Naive thymus-derived CD4-positive, alpha-beta T cell (primary cell): ENCODE measurements at regions not wholly inside any gene's neighbourhood (a gene's known extent, or its start where the extent isn't known, plus 50 kb on each side); places are given as distances from the start of the nearest gene placed in this dataset.
"Not testable (repeated sequence)": the region's sequence is repeated elsewhere in the genome, so short reads cannot be mapped to it uniquely, and the experiment has no call there.

Experiments
- ATAC-seq: fragments of 150-1000 bp; cut with Tn5 transposase; 2 replicates; pipeline ENCODE4 v1.10.0; 2021; ENCODE audit warnings: mild to moderate bottlenecking, moderate library complexity
- CTCF ChIA-PET: fragments of 350-600 bp; sonication (Branson Sonifier 250); formaldehyde crosslinking; loops from one replicate; lab custom pipeline; 2021; ENCODE audit warnings: antibody characterized with exemption; lab: Charles Lee
- POLR2A ChIA-PET: fragments of 350-600 bp; sonication (Branson Sonifier 250); formaldehyde crosslinking; loops from one replicate; lab custom pipeline; 2021; ENCODE audit warnings: antibody characterized with exemption, inconsistent platforms; lab: Charles Lee
- DNase-seq, 9 donors: peaks; one replicate each; pipeline versions ENCODE4 v3.0.0 to v3.0.0-alpha.2; 2020 to 2022; ENCODE audit warnings: mixed read lengths in 1 of 9
- H3K27ac ChIP-seq: one replicate; pipeline ENCODE4 v1.7.0; 2013; ENCODE audit warnings: mild to moderate bottlenecking, low read depth, low read length, moderate library complexity
- H3K27me3 ChIP-seq, 2 donors: one replicate each; pipeline ENCODE4 v1.7.0; 2013; ENCODE audit warnings: low read length in 2 of 2, mild to moderate bottlenecking in 2 of 2, moderate library complexity in 2 of 2; ENCODE audit not compliant: control insufficient read depth in 2 of 2, insufficient read depth in 2 of 2
- H3K36me3 ChIP-seq, 3 experiments: 1 replicate in 2 of 3; 2 replicates in 1 of 3; pipeline ENCODE4 v1.7.0; 2013; ENCODE audit warnings: low read length in 3 of 3, mild to moderate bottlenecking in 3 of 3, moderate library complexity in 1 of 3; ENCODE audit not compliant: insufficient read depth in 3 of 3, control insufficient read depth in 2 of 3
- H3K4me1 ChIP-seq, 2 donors: one replicate each; pipeline ENCODE4 v1.7.0; 2013; ENCODE audit warnings: low read length in 2 of 2, mild to moderate bottlenecking in 2 of 2, moderate library complexity in 1 of 2; ENCODE audit not compliant: control insufficient read depth in 2 of 2, insufficient read depth in 2 of 2
- H3K4me3 ChIP-seq: 2 replicates; pipeline ENCODE4 v1.7.0; 2013; ENCODE audit warnings: mild to moderate bottlenecking, low read length
- H3K9me3 ChIP-seq, 3 experiments: 1 replicate in 2 of 3; 2 replicates in 1 of 3; pipeline ENCODE4 v1.7.0; 2013; ENCODE audit warnings: low read length in 3 of 3; ENCODE audit not compliant: control insufficient read depth in 2 of 3
- H3K27ac Mint-ChIP-seq, 9 donors: one replicate each; pipeline ENCODE4 v1.8.0; 2020 to 2022; ENCODE audit warnings: mixed read lengths in 9 of 9, mild to moderate bottlenecking in 8 of 9, moderate library complexity in 5 of 9, inconsistent platforms in 2 of 9
- H3K27me3 Mint-ChIP-seq, 5 donors: one replicate each; pipeline ENCODE4 v1.8.0; 2021 to 2022; ENCODE audit warnings: mixed read lengths in 5 of 5, mild to moderate bottlenecking in 1 of 5
- H3K36me3 Mint-ChIP-seq, 5 donors: one replicate each; pipeline ENCODE4 v1.8.0; 2020 to 2022; ENCODE audit warnings: mixed read lengths in 5 of 5, mild to moderate bottlenecking in 3 of 5, inconsistent platforms in 1 of 5
- H3K4me1 Mint-ChIP-seq, 7 donors: one replicate each; pipeline ENCODE4 v1.8.0; 2020 to 2022; ENCODE audit warnings: mixed read lengths in 7 of 7, mild to moderate bottlenecking in 3 of 7, inconsistent platforms in 1 of 7
- H3K4me3 Mint-ChIP-seq, 10 donors: one replicate each; pipeline ENCODE4 v1.8.0; 2020 to 2022; ENCODE audit warnings: mild to moderate bottlenecking in 10 of 10, mixed read lengths in 10 of 10, moderate library complexity in 6 of 10, inconsistent platforms in 2 of 10
- H3K9me3 Mint-ChIP-seq, 11 donors: one replicate each; pipeline ENCODE4 v1.8.0; 2020 to 2022; ENCODE audit warnings: mixed read lengths in 11 of 11, mild to moderate bottlenecking in 4 of 11, inconsistent platforms in 1 of 11, moderate library complexity in 1 of 11
- intact Hi-C, 2 donors: fragments of 100-400 bp; cut with micrococcal nuclease; formaldehyde crosslinking; loops; one replicate each; pipeline ENCODE4 v1.15.1; 2023

GRCh38 chr18:35876243-35876642 lies 96.2 kb upstream of the RMP24 start:
- intact Hi-C loops, result no loop called here
- CTCF ChIA-PET, result no interaction called here
- no peak overlapping the region for H3K27ac Mint-ChIP-seq

GRCh38 chr18:35880788-35881455 lies 91.6 kb upstream of the RMP24 start:
- H3K4me3 ChIP-seq, result no peak overlapping the region
- H3K27me3 Mint-ChIP-seq, result peaks cover 0 to 15% (median 5%) of the 10 kb centered on the region in 5 donors
- peaks cover 0 to 2% (median 0%) of the 10 kb centered on the region in 11 donors for H3K9me3 Mint-ChIP-seq
- intact Hi-C loops, result no loop called here
- no peaks in the 10 kb centered on the region for H3K4me1 ChIP-seq
- H3K4me1 Mint-ChIP-seq, result no peaks in the 10 kb centered on the region
- ATAC-seq, result no peak
- POLR2A ChIA-PET, result no interaction called here
- no peak overlapping the region for H3K27ac Mint-ChIP-seq
- H3K36me3 ChIP-seq, result no peaks in the 10 kb centered on the region
- no peak overlapping the region for H3K4me3 Mint-ChIP-seq
- no peak for DNase-seq
- no peaks in the 10 kb centered on the region for H3K36me3 Mint-ChIP-seq
- no peaks in the 10 kb centered on the region for H3K27me3 ChIP-seq
- H3K9me3 ChIP-seq, result no peaks in the 10 kb centered on the region
- CTCF ChIA-PET, result no interaction called here
- no peak overlapping the region for H3K27ac ChIP-seq

More at GRCh38 chr18:35876243-35876642, 96.2 kb upstream of the RMP24 start:
- H3K9me3 ChIP-seq, result peaks cover 0 to 6% (median 0%) of the 10 kb centered on the region in 3 experiments
- Mint-ChIP-seq H3K4me3 (no peak overlapping the region), H3K9me3 (peaks cover 0 to 21% (median 0%) of the 10 kb centered on the region in 11 donors), H3K27me3 (peaks cover 5 to 13% (median 10%) of the 10 kb centered on the region in 5 donors), H3K36me3 (peaks cover 0 to 10% (median 0%) of the 10 kb centered on the region in 5 donors), H3K4me1 (no peaks in the 10 kb centered on the region)
- ATAC-seq, result no peak
- H3K27me3 ChIP-seq, result no peaks in the 10 kb centered on the region
- H3K36me3 ChIP-seq, result no peaks in the 10 kb centered on the region
- H3K27ac ChIP-seq, result no peak overlapping the region
- DNase-seq, result no peak
- H3K4me3 ChIP-seq, result no peak overlapping the region
- no peaks in the 10 kb centered on the region for H3K4me1 ChIP-seq
- POLR2A ChIA-PET, result no interaction called here

- H3K36me3 ChIP-seq, result no peaks in the 10 kb centered on the region
- Mint-ChIP-seq H3K4me1 (peaks cover 0 to 1% (median 0%) of the 10 kb centered on the region in 7 donors), H3K36me3 (peaks cover 0 to 10% (median 0%) of the 10 kb centered on the region in 5 donors), H3K9me3 (peaks cover 3 to 22% (median 11%) of the 10 kb centered on the region in 11 donors), H3K4me3 (no peak overlapping the region), H3K27ac (no peak overlapping the region), H3K27me3 (peaks cover 5 to 29% (median 20%) of the 10 kb centered on the region in 5 donors)
- no peaks in the 10 kb centered on the region for H3K4me1 ChIP-seq
- no peak for ATAC-seq
- H3K9me3 ChIP-seq, result no peaks in the 10 kb centered on the region
- ChIA-PET POLR2A (no interaction called here), CTCF (no interaction called here)
- intact Hi-C loops, result no loop called here
- DNase-seq, result no peak
- H3K27me3 ChIP-seq, result no peaks in the 10 kb centered on the region
- H3K27ac ChIP-seq, result no peak overlapping the region
- H3K4me3 ChIP-seq, result no peak overlapping the region
Observed at GRCh38 chr18:35888329-35888728, 84.2 kb upstream of the RMP24 start.

- Histone ChIP-seq H3K4me1 (no peaks in the 10 kb centered on the region), H3K4me3 (no peak overlapping the region), H3K27me3 (no peaks in the 10 kb centered on the region), H3K36me3 (no peaks in the 10 kb centered on the region), H3K9me3 (no peaks in the 10 kb centered on the region), H3K27ac (no peak overlapping the region)
- ChIA-PET CTCF (no interaction called here), POLR2A (no interaction called here)
- H3K27me3 Mint-ChIP-seq, result peaks cover 5 to 30% (median 20%) of the 10 kb centered on the region in 5 donors
- DNase-seq (no peak), ATAC-seq (no peak)
- no peak overlapping the region for H3K27ac Mint-ChIP-seq
- peaks cover 0 to 1% (median 0%) of the 10 kb centered on the region in 7 donors for H3K4me1 Mint-ChIP-seq
- no peak overlapping the region for H3K4me3 Mint-ChIP-seq
- intact Hi-C loops, result no loop called here
- peaks cover 3 to 24% (median 11%) of the 10 kb centered on the region in 11 donors for H3K9me3 Mint-ChIP-seq
- peaks cover 0 to 10% (median 0%) of the 10 kb centered on the region in 5 donors for H3K36me3 Mint-ChIP-seq
Observed at GRCh38 chr18:35889677-35890076, 82.8 kb upstream of the RMP24 start.

- no peak overlapping the region for H3K4me3 Mint-ChIP-seq
- no peak overlapping the region for H3K27ac Mint-ChIP-seq
- H3K36me3 ChIP-seq, result no peaks in the 10 kb centered on the region
- no peak overlapping the region for H3K27ac ChIP-seq
- H3K4me1 Mint-ChIP-seq, result peaks cover 0 to 1% (median 0%) of the 10 kb centered on the region in 7 donors
- ATAC-seq (no peak), DNase-seq (no peak)
- H3K9me3 Mint-ChIP-seq, result peaks cover 3 to 24% (median 11%) of the 10 kb centered on the region in 11 donors
- peaks cover 0 to 10% (median 0%) of the 10 kb centered on the region in 5 donors for H3K36me3 Mint-ChIP-seq
- peaks cover 5 to 30% (median 20%) of the 10 kb centered on the region in 5 donors for H3K27me3 Mint-ChIP-seq
- POLR2A ChIA-PET, result no interaction called here
- no peaks in the 10 kb centered on the region for H3K4me1 ChIP-seq
- CTCF ChIA-PET, result no interaction called here
- no peaks in the 10 kb centered on the region for H3K27me3 ChIP-seq
- H3K9me3 ChIP-seq, result no peaks in the 10 kb centered on the region
- no peak overlapping the region for H3K4me3 ChIP-seq
- intact Hi-C loops, result no loop called here
Observed at GRCh38 chr18:35890323-35890722, 82.2 kb upstream of the RMP24 start.

- Histone ChIP-seq H3K9me3 (no peaks in the 10 kb centered on the region), H3K4me1 (no peaks in the 10 kb centered on the region), H3K27me3 (no peaks in the 10 kb centered on the region), H3K4me3 (no peak overlapping the region), H3K27ac (no peak overlapping the region), H3K36me3 (no peaks in the 10 kb centered on the region)
- intact Hi-C loops, result no loop called here
- ChIA-PET POLR2A (no interaction called here), CTCF (no interaction called here)
- no peak overlapping the region for H3K27ac Mint-ChIP-seq
- H3K4me1 Mint-ChIP-seq, result peaks cover 0 to 5% (median 0%) of the 10 kb centered on the region in 7 donors
- peaks cover 3 to 25% (median 15%) of the 10 kb centered on the region in 11 donors for H3K9me3 Mint-ChIP-seq
- DNase-seq (no peak), ATAC-seq (no peak)
- no peak overlapping the region for H3K4me3 Mint-ChIP-seq
- peaks cover 6 to 27% (median 15%) of the 10 kb centered on the region in 5 donors for H3K27me3 Mint-ChIP-seq
- H3K36me3 Mint-ChIP-seq, result peaks cover 0 to 10% (median 0%) of the 10 kb centered on the region in 5 donors
Observed at GRCh38 chr18:35892118-35892517, 80.4 kb upstream of the RMP24 start.

- H3K9me3 ChIP-seq, H3K36me3 ChIP-seq, intact Hi-C loops, POLR2A ChIA-PET, H3K4me3 ChIP-seq, H3K4me1 ChIP-seq, CTCF ChIA-PET, DNase-seq, H3K27ac Mint-ChIP-seq, ATAC-seq, H3K36me3 Mint-ChIP-seq, H3K27me3 ChIP-seq, H3K27ac ChIP-seq: not testable (repeated sequence)
- Mint-ChIP-seq H3K9me3 (peaks cover 0 to 27% (median 10%) of the 10 kb centered on the region in 11 donors), H3K27me3 (peaks cover 0 to 29% (median 8%) of the 10 kb centered on the region in 5 donors), H3K4me3 (peak overlapping the region in 1 of 10 donors; percentile 38), H3K4me1 (peaks cover 0 to 13% (median 0%) of the 10 kb centered on the region in 7 donors)
Observed at GRCh38 chr18:35897481-35897880, 75.0 kb upstream of the RMP24 start.
